DOHH2 (cell line): ENCODE measurements at regions not wholly inside any gene's neighbourhood (a gene's known extent, or its start where the extent isn't known, plus 50 kb on each side); places are given as distances from the start of the nearest gene placed in this dataset.

Source experiments
- H3F3A ChIP-seq: fragments of 200-600 bp; sonication (generic), shearing (Covaris generic); 2 replicates; pipeline ENCODE4 v1.6.0; 2016; ENCODE audit warnings: antibody characterized with exemption, mild to moderate bottlenecking; ENCODE audit not compliant: control insufficient read depth, insufficient read depth
- H3K27ac ChIP-seq: fragments of 200-600 bp; sonication (generic); 2 replicates; pipeline ENCODE4 v1.5.1; 2014; ENCODE audit warnings: low read depth, mild to moderate bottlenecking, low read length, moderate library complexity
- H3K27me3 ChIP-seq: fragments of 200-600 bp; sonication (generic); 2 replicates; pipeline ENCODE4 v1.6.1; 2014; ENCODE audit warnings: mild to moderate bottlenecking, low read length, mixed read lengths; ENCODE audit not compliant: control insufficient read depth
- H3K36me3 ChIP-seq: fragments of 200-600 bp; sonication (generic); 2 replicates; pipeline ENCODE4 v1.6.1; 2014; ENCODE audit warnings: mild to moderate bottlenecking, low read length, moderate library complexity, mixed read lengths; ENCODE audit not compliant: control insufficient read depth
- H3K4me1 ChIP-seq: fragments of 200-600 bp; sonication (generic); 2 replicates; pipeline ENCODE4 v1.6.1; 2014; ENCODE audit warnings: mild to moderate bottlenecking, low read length, mixed read lengths; ENCODE audit not compliant: control insufficient read depth
- H3K4me2 ChIP-seq: fragments of 200-600 bp; sonication (generic); 2 replicates; pipeline ENCODE4 v1.6.0; 2014; ENCODE audit warnings: mild to moderate bottlenecking, low read length, moderate library complexity
- H3K4me3 ChIP-seq: fragments of 200-600 bp; sonication (generic); 2 replicates; pipeline ENCODE4 v1.5.1; 2014; ENCODE audit warnings: mild to moderate bottlenecking, low read length, mixed read lengths
- H3K79me2 ChIP-seq: fragments of 200-600 bp; sonication (generic); 2 replicates; pipeline ENCODE4 v1.6.1; 2014; ENCODE audit warnings: mild to moderate bottlenecking, low read length, mixed read lengths; ENCODE audit not compliant: control insufficient read depth
- H3K9me2 ChIP-seq: fragments of 200-600 bp; sonication (generic); replicated peaks from 2 replicates; pipeline ENCODE4 v1.6.1; 2014; ENCODE audit warnings: mild to moderate bottlenecking, low read length, mixed read lengths; ENCODE audit not compliant: control insufficient read depth
- H3K9me3 ChIP-seq: fragments of 200-600 bp; sonication (generic); 2 replicates; pipeline ENCODE4 v1.6.1; 2014; ENCODE audit warnings: antibody characterized with exemption, low read length, mixed read lengths; ENCODE audit not compliant: control insufficient read depth, insufficient read depth
- H4K20me1 ChIP-seq: fragments of 200-600 bp; sonication (generic); 2 replicates; pipeline ENCODE4 v1.6.0; 2014; ENCODE audit warnings: low read depth, mild to moderate bottlenecking, antibody characterized with exemption, low read length, moderate library complexity; ENCODE audit not compliant: control insufficient read depth, insufficient read depth
- EZH2phosphoT487 ChIP-seq: fragments of 200-600 bp; sonication (generic); IDR thresholded peaks from 2 replicates; pipeline ENCODE4 v1.6.1; 2017; ENCODE audit warnings: borderline replicate concordance, mild to moderate bottlenecking, antibody characterized with exemption, low read length, moderate library complexity, mixed read lengths
- TF ChIP-seq, protein P1 (sequence below): fragments of 200-600 bp; sonication (generic); IDR thresholded peaks from one replicate; pipeline ENCODE4 v1.5.1; 2014; ENCODE audit warnings: antibody characterized with exemption, mild to moderate bottlenecking, low read depth, low read length; ENCODE audit not compliant: poor library complexity, severe bottlenecking

DNA sequence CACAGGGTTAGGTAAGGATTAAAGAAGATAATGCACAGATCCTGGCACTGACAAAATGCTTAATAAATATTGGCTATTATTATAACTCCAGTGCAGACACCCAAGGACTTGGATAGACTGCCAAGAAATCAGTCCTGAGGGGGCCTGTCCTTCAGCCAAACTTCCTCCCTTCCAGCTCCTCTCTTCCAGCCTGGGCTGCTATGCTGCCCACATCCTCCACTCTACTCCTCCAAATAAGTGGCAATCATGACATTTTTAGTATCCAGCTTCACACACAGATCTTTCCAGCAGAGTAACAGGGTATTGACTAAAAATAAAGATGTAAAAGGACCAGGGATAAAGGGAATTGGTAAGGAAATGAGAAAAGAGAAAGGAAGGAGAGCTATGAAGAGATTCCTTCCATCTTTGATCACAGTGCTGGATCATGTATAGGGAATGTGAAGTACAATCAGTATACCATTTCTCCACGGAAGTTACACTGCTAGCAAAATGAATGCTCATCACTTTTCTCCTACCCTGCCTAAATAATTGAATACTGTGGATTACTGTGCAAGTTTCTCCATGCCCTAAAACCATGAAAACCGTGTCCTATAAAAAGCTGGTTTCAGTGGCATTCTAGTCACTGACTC is 136.0 kb upstream of the OSMR start:
- no peak overlapping the region for H3K27ac ChIP-seq
- no peaks in the 10 kb centered on the region for H3K36me3 ChIP-seq
- H4K20me1 ChIP-seq, result no peaks in the 10 kb centered on the region
- no peaks in the 10 kb centered on the region for H3K79me2 ChIP-seq
- no peak overlapping the region for H3K4me3 ChIP-seq
- H3K27me3 ChIP-seq, result no peaks in the 10 kb centered on the region
- TF ChIP-seq, protein P1, sequence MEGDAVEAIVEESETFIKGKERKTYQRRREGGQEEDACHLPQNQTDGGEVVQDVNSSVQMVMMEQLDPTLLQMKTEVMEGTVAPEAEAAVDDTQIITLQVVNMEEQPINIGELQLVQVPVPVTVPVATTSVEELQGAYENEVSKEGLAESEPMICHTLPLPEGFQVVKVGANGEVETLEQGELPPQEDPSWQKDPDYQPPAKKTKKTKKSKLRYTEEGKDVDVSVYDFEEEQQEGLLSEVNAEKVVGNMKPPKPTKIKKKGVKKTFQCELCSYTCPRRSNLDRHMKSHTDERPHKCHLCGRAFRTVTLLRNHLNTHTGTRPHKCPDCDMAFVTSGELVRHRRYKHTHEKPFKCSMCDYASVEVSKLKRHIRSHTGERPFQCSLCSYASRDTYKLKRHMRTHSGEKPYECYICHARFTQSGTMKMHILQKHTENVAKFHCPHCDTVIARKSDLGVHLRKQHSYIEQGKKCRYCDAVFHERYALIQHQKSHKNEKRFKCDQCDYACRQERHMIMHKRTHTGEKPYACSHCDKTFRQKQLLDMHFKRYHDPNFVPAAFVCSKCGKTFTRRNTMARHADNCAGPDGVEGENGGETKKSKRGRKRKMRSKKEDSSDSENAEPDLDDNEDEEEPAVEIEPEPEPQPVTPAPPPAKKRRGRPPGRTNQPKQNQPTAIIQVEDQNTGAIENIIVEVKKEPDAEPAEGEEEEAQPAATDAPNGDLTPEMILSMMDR, result no peak
- no peak for TF ChIP-seq EZH2phosphoT487
- H3F3A ChIP-seq, result no peaks in the 10 kb centered on the region
- H3K4me2 ChIP-seq, result no peak overlapping the region
- H3K9me2 ChIP-seq, result no peaks in the 10 kb centered on the region
- no peaks in the 10 kb centered on the region for H3K9me3 ChIP-seq
- H3K4me1 ChIP-seq, result no peaks in the 10 kb centered on the region

DNA sequence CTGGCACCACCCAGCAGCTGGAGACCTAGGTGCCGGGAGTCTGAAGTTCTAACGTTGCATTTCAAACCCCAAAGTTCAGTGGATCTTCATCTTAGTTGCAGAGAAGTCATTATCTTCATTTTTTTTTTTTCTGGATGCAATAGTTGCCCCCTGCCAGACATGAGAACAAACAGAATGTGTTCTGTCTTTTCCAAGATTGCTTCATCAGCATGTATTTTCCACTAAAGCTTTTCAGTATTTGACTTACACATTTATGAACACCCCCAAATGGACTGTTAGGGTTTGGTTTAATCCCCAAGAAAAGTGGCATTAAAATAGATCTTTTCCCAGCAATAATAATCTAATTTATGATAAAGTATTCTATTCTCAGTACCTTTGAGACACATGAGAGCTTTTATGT is 135.2 kb upstream of the OSMR start:
- TF ChIP-seq EZH2phosphoT487, result no peak
- TF ChIP-seq, protein P1, result no peak
- Histone ChIP-seq H3K27ac (no peak overlapping the region), H3K9me3 (no peaks in the 10 kb centered on the region), H3K9me2 (no peaks in the 10 kb centered on the region), H3F3A (no peaks in the 10 kb centered on the region), H3K4me2 (no peak overlapping the region), H4K20me1 (no peaks in the 10 kb centered on the region), H3K36me3 (no peaks in the 10 kb centered on the region), H3K4me3 (no peak overlapping the region), H3K27me3 (no peaks in the 10 kb centered on the region), H3K79me2 (no peaks in the 10 kb centered on the region), H3K4me1 (no peaks in the 10 kb centered on the region)

DNA sequence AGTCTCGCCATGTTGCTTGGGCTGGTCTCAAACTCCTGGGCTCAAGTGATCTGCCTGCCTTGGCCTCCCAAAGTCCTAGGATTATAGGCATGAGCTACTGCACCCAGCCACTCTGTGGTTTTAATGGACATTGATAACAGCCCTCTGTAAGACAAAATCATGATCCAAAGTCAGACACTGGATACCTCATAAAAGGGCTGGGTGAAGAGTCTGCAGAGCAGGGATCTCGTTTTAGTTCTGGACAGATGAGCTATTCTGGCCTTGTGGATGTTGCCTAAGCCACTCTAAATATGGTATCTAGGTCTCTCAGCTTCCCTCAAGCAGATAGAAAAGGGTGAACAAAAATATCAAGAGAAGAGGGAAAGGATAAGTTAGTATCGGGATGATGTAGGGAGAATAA is 133.4 kb upstream of the OSMR start:
- Histone ChIP-seq H3K4me1 (no peaks in the 10 kb centered on the region), H4K20me1 (no peaks in the 10 kb centered on the region), H3K4me2 (no peak overlapping the region), H3K9me2 (no peaks in the 10 kb centered on the region), H3K9me3 (no peaks in the 10 kb centered on the region), H3F3A (no peaks in the 10 kb centered on the region), H3K27ac (no peak overlapping the region), H3K79me2 (no peaks in the 10 kb centered on the region), H3K27me3 (no peaks in the 10 kb centered on the region), H3K4me3 (no peak overlapping the region), H3K36me3 (no peaks in the 10 kb centered on the region)
- TF ChIP-seq EZH2phosphoT487, result no peak
- TF ChIP-seq, protein P1, result no peak

DNA sequence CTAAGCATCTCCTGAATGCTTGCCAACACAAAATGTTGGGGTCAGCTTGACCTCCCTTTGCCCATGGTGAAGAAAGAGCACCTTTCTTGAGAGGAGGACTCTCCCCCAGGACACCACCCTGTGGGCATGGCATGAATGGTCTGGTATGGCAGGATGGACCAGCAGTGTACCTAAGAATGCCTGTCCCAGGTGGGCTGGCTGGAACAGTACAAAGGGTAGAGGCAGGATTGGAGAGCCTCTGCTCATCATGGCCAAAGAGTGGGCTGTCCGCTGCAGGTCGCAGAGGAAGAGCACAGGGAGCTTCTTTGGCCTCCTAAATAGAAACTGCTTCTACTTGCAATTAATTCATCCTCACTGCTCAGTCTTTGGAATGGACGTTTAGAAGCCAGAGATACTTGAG is 131.6 kb upstream of the OSMR start:
- Histone ChIP-seq H3F3A (no peaks in the 10 kb centered on the region), H4K20me1 (no peaks in the 10 kb centered on the region), H3K4me3 (no peak overlapping the region), H3K4me2 (no peak overlapping the region), H3K9me3 (no peaks in the 10 kb centered on the region), H3K79me2 (no peaks in the 10 kb centered on the region), H3K9me2 (no peaks in the 10 kb centered on the region), H3K27ac (no peak overlapping the region), H3K36me3 (no peaks in the 10 kb centered on the region), H3K4me1 (no peaks in the 10 kb centered on the region), H3K27me3 (no peaks in the 10 kb centered on the region)
- TF ChIP-seq, protein P1, result no peak
- TF ChIP-seq EZH2phosphoT487, result no peak
